ENCODE measurements at regions not wholly inside any gene's neighbourhood (a gene's known extent, or its start where the extent isn't known, plus 50 kb on each side); places are given as distances from the start of the nearest gene placed in this dataset.

- H3K27me3 Mint-ChIP-seq (ENCODE audit: unreplicated experiment): no peaks in the 10 kb centered on the region
- H3K9me3 Mint-ChIP-seq (ENCODE audit: low read depth, unreplicated experiment): peaks cover 2% of the 10 kb centered on the region
- CTCF ChIA-PET: no interaction called here
- H3K27ac Mint-ChIP-seq (ENCODE audit: unreplicated experiment): no peak overlapping the region
- intact Hi-C loops (cut with micrococcal nuclease; ENCODE audit: unreplicated experiment): no loop called here
- H3K36me3 Mint-ChIP-seq (ENCODE audit: insufficient read depth, unreplicated experiment): no peaks in the 10 kb centered on the region
- BruUV-seq (replicated peaks): no TSS peak
- DNase-seq: no peak
- no peaks in the 10 kb centered on the region for H3K4me1 Mint-ChIP-seq (ENCODE audit: low read depth, unreplicated experiment)
- no peak overlapping the region for H3K4me3 Mint-ChIP-seq (ENCODE audit: low read depth, unreplicated experiment)
- TF ChIP-seq, protein P1, sequence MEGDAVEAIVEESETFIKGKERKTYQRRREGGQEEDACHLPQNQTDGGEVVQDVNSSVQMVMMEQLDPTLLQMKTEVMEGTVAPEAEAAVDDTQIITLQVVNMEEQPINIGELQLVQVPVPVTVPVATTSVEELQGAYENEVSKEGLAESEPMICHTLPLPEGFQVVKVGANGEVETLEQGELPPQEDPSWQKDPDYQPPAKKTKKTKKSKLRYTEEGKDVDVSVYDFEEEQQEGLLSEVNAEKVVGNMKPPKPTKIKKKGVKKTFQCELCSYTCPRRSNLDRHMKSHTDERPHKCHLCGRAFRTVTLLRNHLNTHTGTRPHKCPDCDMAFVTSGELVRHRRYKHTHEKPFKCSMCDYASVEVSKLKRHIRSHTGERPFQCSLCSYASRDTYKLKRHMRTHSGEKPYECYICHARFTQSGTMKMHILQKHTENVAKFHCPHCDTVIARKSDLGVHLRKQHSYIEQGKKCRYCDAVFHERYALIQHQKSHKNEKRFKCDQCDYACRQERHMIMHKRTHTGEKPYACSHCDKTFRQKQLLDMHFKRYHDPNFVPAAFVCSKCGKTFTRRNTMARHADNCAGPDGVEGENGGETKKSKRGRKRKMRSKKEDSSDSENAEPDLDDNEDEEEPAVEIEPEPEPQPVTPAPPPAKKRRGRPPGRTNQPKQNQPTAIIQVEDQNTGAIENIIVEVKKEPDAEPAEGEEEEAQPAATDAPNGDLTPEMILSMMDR (IDR thresholded peaks at IDR 0.05; ENCODE audit: unreplicated experiment): no peak
Observed at GRCh38 chr6:144862769-144863168, 577.6 kb downstream of the UTRN start.

DNA sequence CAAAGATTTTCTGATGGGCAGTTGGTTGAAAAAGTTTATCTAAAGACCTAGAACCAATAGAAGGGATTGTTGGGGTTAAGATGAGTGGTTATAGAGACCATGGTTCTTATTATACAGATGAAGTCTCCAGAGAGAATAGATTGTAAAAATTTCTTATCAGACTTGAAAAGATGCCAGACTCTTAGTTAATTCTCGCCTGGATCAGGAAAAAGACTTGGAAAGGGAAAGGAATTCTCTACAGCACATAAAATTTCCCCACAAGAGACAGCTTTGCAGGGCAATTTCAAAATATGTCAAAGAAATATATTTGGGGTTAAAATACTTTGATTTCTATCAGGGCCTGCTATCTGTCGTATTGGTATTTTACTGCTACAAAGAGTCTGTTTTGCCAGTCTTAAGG is 582.6 kb downstream of the UTRN start:
- intact Hi-C loops (cut with micrococcal nuclease; ENCODE audit: unreplicated experiment): no loop called here
- H3K27me3 Mint-ChIP-seq (ENCODE audit: unreplicated experiment): no peaks in the 10 kb centered on the region
- BruUV-seq (replicated peaks): no TSS peak
- H3K4me3 Mint-ChIP-seq (ENCODE audit: low read depth, unreplicated experiment): no peak overlapping the region
- H3K36me3 Mint-ChIP-seq (ENCODE audit: insufficient read depth, unreplicated experiment): no peaks in the 10 kb centered on the region
- CTCF ChIA-PET: no interaction called here
- no peak for DNase-seq
- no peak overlapping the region for H3K27ac Mint-ChIP-seq (ENCODE audit: unreplicated experiment)
- H3K9me3 Mint-ChIP-seq (ENCODE audit: low read depth, unreplicated experiment): peaks cover 2% of the 10 kb centered on the region
- H3K4me1 Mint-ChIP-seq (ENCODE audit: low read depth, unreplicated experiment): no peaks in the 10 kb centered on the region
- TF ChIP-seq, protein P1 (IDR thresholded peaks at IDR 0.05; ENCODE audit: unreplicated experiment): no peak

GRCh38 chr6:144870782-144871181 is 585.6 kb downstream of the UTRN start:
- BruUV-seq (replicated peaks): no TSS peak

GRCh38 chr6:144873623-144874378 is 588.7 kb downstream of the UTRN start:
- CTCF ChIA-PET: no interaction called here
- DNase-seq: no peak
- no peak overlapping the region for H3K27ac Mint-ChIP-seq (ENCODE audit: unreplicated experiment)
- H3K9me3 Mint-ChIP-seq (ENCODE audit: low read depth, unreplicated experiment): no peaks in the 10 kb centered on the region
- no peak overlapping the region for H3K4me3 Mint-ChIP-seq (ENCODE audit: low read depth, unreplicated experiment)
- no peaks in the 10 kb centered on the region for H3K4me1 Mint-ChIP-seq (ENCODE audit: low read depth, unreplicated experiment)
- H3K27me3 Mint-ChIP-seq (ENCODE audit: unreplicated experiment): no peaks in the 10 kb centered on the region
- TF ChIP-seq, protein P1 (IDR thresholded peaks at IDR 0.05; ENCODE audit: unreplicated experiment): no peak
- intact Hi-C loops (cut with micrococcal nuclease; ENCODE audit: unreplicated experiment): no loop called here
- BruUV-seq (replicated peaks): no TSS peak
- no peaks in the 10 kb centered on the region for H3K36me3 Mint-ChIP-seq (ENCODE audit: insufficient read depth, unreplicated experiment)

More at GRCh38 chr6:144870782-144871181, 585.6 kb downstream of the UTRN start:
- TF ChIP-seq, protein P1 (IDR thresholded peaks at IDR 0.05; ENCODE audit: unreplicated experiment): no peak
- no peaks in the 10 kb centered on the region for H3K4me1 Mint-ChIP-seq (ENCODE audit: low read depth, unreplicated experiment)
- CTCF ChIA-PET: no interaction called here
- H3K27ac Mint-ChIP-seq (ENCODE audit: unreplicated experiment): no peak overlapping the region
- DNase-seq: no peak
- H3K4me3 Mint-ChIP-seq (ENCODE audit: low read depth, unreplicated experiment): no peak overlapping the region
- no peaks in the 10 kb centered on the region for H3K36me3 Mint-ChIP-seq (ENCODE audit: insufficient read depth, unreplicated experiment)
- intact Hi-C loops (cut with micrococcal nuclease; ENCODE audit: unreplicated experiment): no loop called here
- H3K27me3 Mint-ChIP-seq (ENCODE audit: unreplicated experiment): no peaks in the 10 kb centered on the region
- no peaks in the 10 kb centered on the region for H3K9me3 Mint-ChIP-seq (ENCODE audit: low read depth, unreplicated experiment)
